ENCODE measurements at regions not wholly inside any gene's neighbourhood (a gene's known extent, or its start where the extent isn't known, plus 50 kb on each side); places are given as distances from the start of the nearest gene placed in this dataset.

GRCh38 chr10:6912021-6912420, 331.9 kb upstream of the PRKCQ start:
- H3K4me3 ChIP-seq, result no peak overlapping the region
- peaks cover 0 to 10% (median 2%) of the 10 kb centered on the region in 12 donors for H3K4me1 ChIP-seq
- no peaks in the 10 kb centered on the region for H3K36me3 ChIP-seq
- intact Hi-C loops (cut with DNase I), result no loop called here
- WGBS, 4 donors, result 87 to 92% (median 89%) methylated on average over 2 of the region's 2 CpGs
- no peak overlapping the region for H3K27ac ChIP-seq
- peak in 1 of 4 donors; percentile 36 for ATAC-seq
- TF ChIP-seq CTCF (IDR thresholded peaks at IDR 0.05) (no peak), POLR2A (IDR thresholded peaks at IDR 0.05) (no peak)
- DNase-seq, result no peak
- H3K9me3 ChIP-seq, result peaks cover 0 to 5% (median 0%) of the 10 kb centered on the region in 12 donors
- peaks cover 0 to 3% (median 0%) of the 10 kb centered on the region in 9 donors for H3K27me3 ChIP-seq

- WGBS, 4 donors, result 90 to 95% (median 92%) methylated on average over 6 of the region's 6 CpGs
- Histone ChIP-seq H3K27ac (no peak overlapping the region), H3K4me1 (peaks cover 0 to 10% (median 2%) of the 10 kb centered on the region in 12 donors), H3K9me3 (peaks cover 0 to 5% (median 0%) of the 10 kb centered on the region in 12 donors), H3K36me3 (no peaks in the 10 kb centered on the region), H3K4me3 (no peak overlapping the region), H3K27me3 (no peaks in the 10 kb centered on the region)
- TF ChIP-seq CTCF (IDR thresholded peaks at IDR 0.05), result no peak
- TF ChIP-seq POLR2A (IDR thresholded peaks at IDR 0.05), result no peak
- intact Hi-C loops (cut with DNase I), result no loop called here
- ATAC-seq, result no peak
- no peak for DNase-seq
Observed at GRCh38 chr10:6909905-6910560, 330.0 kb upstream of the PRKCQ start.

- Histone ChIP-seq H3K36me3 (no peaks in the 10 kb centered on the region), H3K4me3 (no peak overlapping the region), H3K27ac (peak overlapping the region in 1 of 12 donors; percentile 33), H3K9me3 (peaks cover 0 to 13% (median 0%) of the 10 kb centered on the region in 12 donors), H3K27me3 (no peaks in the 10 kb centered on the region), H3K4me1 (peaks cover 0 to 10% (median under 1%) of the 10 kb centered on the region in 12 donors)
- peak in 3 of 4 donors; percentile 70 to 80 (median 80) for ATAC-seq
- DNase-seq, result no peak
- TF ChIP-seq CTCF (IDR thresholded peaks at IDR 0.05), result no peak
- TF ChIP-seq POLR2A (IDR thresholded peaks at IDR 0.05), result no peak
- intact Hi-C loops (cut with DNase I), result no loop called here
- 53 to 62% (median 56%) methylated on average over 4 of the region's 4 CpGs for WGBS, 4 donors
Observed at GRCh38 chr10:6907877-6908530, 327.9 kb upstream of the PRKCQ start.

GRCh38 chr10:6894405-6894804, 314.3 kb upstream of the PRKCQ start:
- no peaks in the 10 kb centered on the region for H3K4me1 ChIP-seq
- no peaks in the 10 kb centered on the region for H3K9me3 ChIP-seq
- intact Hi-C loops (cut with DNase I), result no loop called here
- DNase-seq (no peak), ATAC-seq (no peak)
- no peaks in the 10 kb centered on the region for H3K27me3 ChIP-seq
- no peak overlapping the region for H3K27ac ChIP-seq
- H3K4me3 ChIP-seq, result no peak overlapping the region
- 77 to 82% (median 80%) methylated on average over 2 of the region's 2 CpGs for WGBS, 4 donors
- TF ChIP-seq POLR2A (IDR thresholded peaks at IDR 0.05) (no peak), CTCF (IDR thresholded peaks at IDR 0.05) (no peak)
- H3K36me3 ChIP-seq, result no peaks in the 10 kb centered on the region
